Neural progenitor cell (in vitro differentiated cells): ENCODE measurements at regions not wholly inside any gene's neighbourhood (a gene's known extent, or its start where the extent isn't known, plus 50 kb on each side); places are given as distances from the start of the nearest gene placed in this dataset.

Experiments used
- DNase-seq: peaks from one replicate; pipeline ENCODE4 v3.0.0-alpha.2; 2016; ENCODE audit warnings: low spot score
- H2AFZ ChIP-seq: fragments of 200-600 bp; sonication (generic); replicated peaks from 2 replicates; pipeline ENCODE4 v1.6.1; 2016; ENCODE audit warnings: antibody characterized with exemption
- H3F3A ChIP-seq: fragments of 200-600 bp; sonication (generic); 2 replicates; pipeline ENCODE4 v1.6.1; 2016; ENCODE audit warnings: antibody characterized with exemption, low read depth
- H3K27ac ChIP-seq: fragments of 200-600 bp; sonication (generic); 2 replicates; pipeline ENCODE4 v1.5.1; 2016; ENCODE audit warnings: mild to moderate bottlenecking
- H3K27me3 ChIP-seq: fragments of 200-600 bp; sonication (generic); 2 replicates; pipeline ENCODE4 v1.6.1; 2016; ENCODE audit warnings: mild to moderate bottlenecking, moderate library complexity
- H3K36me3 ChIP-seq: fragments of 200-600 bp; sonication (generic); 2 replicates; pipeline ENCODE4 v1.5.1; 2016
- H3K4me1 ChIP-seq: fragments of 200-600 bp; sonication (generic); 2 replicates; pipeline ENCODE4 v1.6.1; 2016; ENCODE audit warnings: mixed run types
- H3K4me2 ChIP-seq: fragments of 200-600 bp; sonication (generic); 2 replicates; pipeline ENCODE4 v1.6.1; 2016
- H3K4me3 ChIP-seq: fragments of 200-600 bp; sonication (generic); 2 replicates; pipeline ENCODE4 v1.5.1; 2016
- H3K79me2 ChIP-seq: fragments of 200-600 bp; sonication (generic); 2 replicates; pipeline ENCODE4 v1.6.1; 2016; ENCODE audit warnings: low read depth
- H3K9ac ChIP-seq: fragments of 200-600 bp; sonication (generic); 2 replicates; pipeline ENCODE4 v1.6.1; 2016
- H3K9me3 ChIP-seq: fragments of 200-600 bp; sonication (generic); 2 replicates; pipeline ENCODE4 v1.5.1; 2016; ENCODE audit warnings: low read depth
- H4K20me1 ChIP-seq: fragments of 200-600 bp; sonication (generic); 2 replicates; pipeline ENCODE4 v1.6.1; 2016; ENCODE audit warnings: low read depth
- H3K27ac Mint-ChIP-seq: 3 replicates; pipeline ENCODE4 v1.8.0; 2021; ENCODE audit warnings: mixed read lengths
- H3K27me3 Mint-ChIP-seq: 2 replicates; pipeline ENCODE4 v1.8.0; 2022; ENCODE audit warnings: low read depth, mild to moderate bottlenecking, inconsistent platforms, moderate library complexity, mixed read lengths; ENCODE audit not compliant: insufficient read depth
- H3K36me3 Mint-ChIP-seq: 3 replicates; pipeline ENCODE4 v1.8.0; 2021; ENCODE audit warnings: mixed read lengths
- H3K4me1 Mint-ChIP-seq: 3 replicates; pipeline ENCODE4 v1.8.0; 2021; ENCODE audit warnings: mixed read lengths
- H3K4me3 Mint-ChIP-seq: 3 replicates; pipeline ENCODE4 v1.8.0; 2021; ENCODE audit warnings: mild to moderate bottlenecking, moderate library complexity, mixed read lengths
- H3K9me3 Mint-ChIP-seq: 3 replicates; pipeline ENCODE4 v1.8.0; 2020; ENCODE audit warnings: mixed read lengths
- CTCF ChIP-seq: fragments of 200-600 bp; sonication (generic); IDR thresholded peaks from 2 replicates; pipeline ENCODE4 v1.5.1; 2017; ENCODE audit warnings: antibody characterized with exemption, mild to moderate bottlenecking
- EZH2 ChIP-seq: fragments of 200-600 bp; sonication (generic); IDR thresholded peaks from 2 replicates; pipeline ENCODE4 v1.6.1; 2017; ENCODE audit warnings: antibody characterized with exemption, mild to moderate bottlenecking, moderate library complexity
- EZH2phosphoT487 ChIP-seq: fragments of 200-600 bp; sonication (generic); IDR thresholded peaks from 2 replicates; pipeline ENCODE4 v1.6.1; 2017; ENCODE audit warnings: antibody characterized with exemption

- no peak for DNase-seq
- H3K4me3 Mint-ChIP-seq, result no peak overlapping the region
- H3K27me3 Mint-ChIP-seq, result peaks cover 5% of the 10 kb centered on the region
- H2AFZ ChIP-seq, result no peak overlapping the region
- no peaks in the 10 kb centered on the region for H3K9me3 ChIP-seq
- TF ChIP-seq EZH2, result no peak
- TF ChIP-seq EZH2phosphoT487, result no peak
- TF ChIP-seq CTCF, result no peak
- H3K27ac Mint-ChIP-seq, result no peak overlapping the region
- H3K9ac ChIP-seq, result no peak overlapping the region
- H3K4me2 ChIP-seq, result no peak overlapping the region
- H3K36me3 ChIP-seq, result no peaks in the 10 kb centered on the region
- no peaks in the 10 kb centered on the region for H3F3A ChIP-seq
- H3K36me3 Mint-ChIP-seq, result no peaks in the 10 kb centered on the region
- H3K9me3 Mint-ChIP-seq, result no peaks in the 10 kb centered on the region
- H3K4me1 Mint-ChIP-seq, result no peaks in the 10 kb centered on the region
- no peaks in the 10 kb centered on the region for H3K4me1 ChIP-seq
- no peak overlapping the region for H3K4me3 ChIP-seq
- no peak overlapping the region for H3K27ac ChIP-seq
- no peaks in the 10 kb centered on the region for H3K27me3 ChIP-seq
- H3K79me2 ChIP-seq, result no peaks in the 10 kb centered on the region
- H4K20me1 ChIP-seq, result no peaks in the 10 kb centered on the region
These were observed 104.1 kb upstream of the SCOC start for GRCh38 chr4:140269369-140269768.

GRCh38 chr4:140268186-140268841 lies 105.1 kb upstream of the SCOC start:
- no peaks in the 10 kb centered on the region for H4K20me1 ChIP-seq
- no peak overlapping the region for H3K4me3 ChIP-seq
- no peaks in the 10 kb centered on the region for H3K9me3 ChIP-seq
- no peak overlapping the region for H3K27ac ChIP-seq
- Mint-ChIP-seq H3K4me3 (no peak overlapping the region), H3K36me3 (no peaks in the 10 kb centered on the region), H3K27ac (no peak overlapping the region), H3K27me3 (peaks cover 5% of the 10 kb centered on the region), H3K4me1 (no peaks in the 10 kb centered on the region), H3K9me3 (no peaks in the 10 kb centered on the region)
- no peaks in the 10 kb centered on the region for H3K79me2 ChIP-seq
- TF ChIP-seq EZH2 (no peak), CTCF (no peak), EZH2phosphoT487 (no peak)
- H3K4me2 ChIP-seq, result no peak overlapping the region
- H2AFZ ChIP-seq, result no peak overlapping the region
- H3K4me1 ChIP-seq, result no peaks in the 10 kb centered on the region
- no peaks in the 10 kb centered on the region for H3F3A ChIP-seq
- no peaks in the 10 kb centered on the region for H3K27me3 ChIP-seq
- no peak overlapping the region for H3K9ac ChIP-seq
- DNase-seq, result no peak
- H3K36me3 ChIP-seq, result no peaks in the 10 kb centered on the region

- H3K9me3 ChIP-seq, result no peaks in the 10 kb centered on the region
- no peaks in the 10 kb centered on the region for H3K27me3 ChIP-seq
- no peaks in the 10 kb centered on the region for H3K4me1 ChIP-seq
- Mint-ChIP-seq H3K36me3 (no peaks in the 10 kb centered on the region), H3K27ac (no peak overlapping the region), H3K4me3 (no peak overlapping the region), H3K27me3 (peaks cover 6% of the 10 kb centered on the region), H3K4me1 (no peaks in the 10 kb centered on the region), H3K9me3 (no peaks in the 10 kb centered on the region)
- no peak overlapping the region for H2AFZ ChIP-seq
- no peak for TF ChIP-seq EZH2
- TF ChIP-seq CTCF, result no peak
- no peak overlapping the region for H3K4me2 ChIP-seq
- no peak overlapping the region for H3K27ac ChIP-seq
- DNase-seq, result no peak
- no peaks in the 10 kb centered on the region for H3F3A ChIP-seq
- H3K9ac ChIP-seq, result no peak overlapping the region
- no peaks in the 10 kb centered on the region for H3K79me2 ChIP-seq
- H3K36me3 ChIP-seq, result no peaks in the 10 kb centered on the region
- no peak overlapping the region for H3K4me3 ChIP-seq
- H4K20me1 ChIP-seq, result no peaks in the 10 kb centered on the region
These were observed 105.9 kb upstream of the SCOC start for GRCh38 chr4:140267576-140267975.
